ENCODE measurements at regions not wholly inside any gene's neighbourhood (a gene's known extent, or its start where the extent isn't known, plus 50 kb on each side); places are given as distances from the start of the nearest gene placed in this dataset.

DNA sequence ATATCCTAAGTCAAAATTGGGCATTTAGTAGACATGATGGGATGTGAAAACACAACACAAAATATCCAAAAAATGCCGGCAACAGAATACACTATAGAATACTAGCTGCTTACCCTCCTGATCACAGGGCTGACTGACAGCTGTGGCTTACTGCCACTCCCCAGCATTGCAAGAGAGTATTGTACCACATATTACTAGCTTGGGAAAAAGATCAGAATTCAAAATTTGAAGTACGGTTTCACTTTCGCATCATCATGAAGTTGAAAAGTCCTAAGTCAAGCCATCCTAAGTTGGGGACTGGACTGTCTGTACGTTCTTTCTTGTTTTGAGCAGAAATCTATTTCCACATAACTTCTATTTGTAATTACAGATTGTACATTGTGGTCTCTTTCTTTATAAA is 851.4 kb downstream of the MAT2B start:
- FAIRE-seq = no peak

DNA sequence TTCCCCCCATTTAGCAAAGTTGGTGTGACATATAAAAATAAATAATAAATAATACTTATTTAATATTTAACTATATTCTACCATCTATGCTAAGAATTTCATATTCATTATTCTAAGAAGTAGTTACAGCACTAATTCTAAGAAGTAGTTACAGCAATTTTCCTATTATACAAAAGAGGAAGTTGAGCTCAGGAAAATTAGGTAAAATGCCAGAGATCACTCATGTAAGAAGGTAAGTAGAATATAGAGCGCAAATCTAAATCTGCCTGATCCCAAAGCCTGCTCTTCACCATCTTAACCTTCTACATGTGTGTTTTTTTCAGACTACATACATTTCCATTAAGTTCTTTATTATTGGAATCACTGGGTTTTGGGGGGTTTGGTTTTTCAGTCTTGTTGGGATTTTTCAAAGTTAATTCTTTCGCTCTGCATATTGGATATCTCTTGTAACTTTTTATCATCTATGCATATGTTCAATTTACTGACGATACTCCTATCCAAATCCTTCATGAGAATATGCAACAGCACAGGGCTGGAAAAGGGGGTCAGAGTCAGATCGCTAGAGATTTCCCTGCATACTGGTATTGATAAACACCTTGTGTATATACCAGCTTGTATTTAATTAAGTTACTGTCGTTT is 852.1 kb downstream of the MAT2B start:
- FAIRE-seq = no peak

GRCh38 chr5:164358531-164359259 is 853.3 kb downstream of the MAT2B start:
- no peak for FAIRE-seq

DNA sequence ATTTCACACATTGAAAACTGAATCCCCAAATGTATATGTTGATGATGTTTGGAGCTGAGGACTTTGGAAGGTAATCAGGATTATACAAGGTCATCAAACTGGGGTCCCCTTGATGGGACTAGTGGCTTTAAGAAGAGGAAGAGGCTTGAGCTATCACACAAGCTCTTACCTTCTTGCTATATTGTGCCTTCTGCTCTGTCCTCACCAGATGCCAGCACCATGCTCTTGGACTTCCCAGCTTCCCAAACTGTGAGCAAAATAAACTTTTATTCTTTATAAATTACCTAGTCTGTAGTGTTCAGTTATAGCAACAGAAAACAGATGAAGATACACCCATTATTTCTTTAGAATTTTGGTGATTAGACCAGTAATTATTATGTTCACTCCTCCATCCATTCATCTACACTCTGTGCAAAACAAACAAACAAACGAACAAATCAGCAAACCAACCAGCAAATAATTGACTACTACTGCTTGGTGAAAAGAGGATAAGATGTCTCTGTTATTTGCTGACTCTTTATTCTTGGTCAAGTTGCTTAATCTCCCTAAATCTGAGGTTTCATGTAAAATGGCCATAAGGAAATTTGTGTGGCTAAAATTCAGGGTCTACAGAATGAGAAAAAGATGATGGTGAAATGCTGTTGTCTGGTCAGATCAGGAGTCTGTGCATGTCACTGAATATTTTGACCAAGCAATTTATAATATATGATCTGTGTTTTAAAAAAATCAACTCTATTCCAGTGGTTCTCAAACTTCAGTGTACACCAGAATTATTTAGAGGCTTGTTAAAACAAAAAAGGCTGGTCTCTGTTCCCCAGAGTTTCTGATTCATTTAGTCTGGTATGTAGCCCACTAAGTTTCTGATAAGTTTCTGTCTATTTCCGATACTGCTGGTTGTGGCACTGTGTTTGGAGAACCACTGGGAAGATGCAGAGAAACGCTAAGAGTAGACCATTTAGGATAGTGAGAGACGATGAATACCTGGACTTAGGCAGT is 854.1 kb downstream of the MAT2B start:
- no peak for FAIRE-seq

DNA sequence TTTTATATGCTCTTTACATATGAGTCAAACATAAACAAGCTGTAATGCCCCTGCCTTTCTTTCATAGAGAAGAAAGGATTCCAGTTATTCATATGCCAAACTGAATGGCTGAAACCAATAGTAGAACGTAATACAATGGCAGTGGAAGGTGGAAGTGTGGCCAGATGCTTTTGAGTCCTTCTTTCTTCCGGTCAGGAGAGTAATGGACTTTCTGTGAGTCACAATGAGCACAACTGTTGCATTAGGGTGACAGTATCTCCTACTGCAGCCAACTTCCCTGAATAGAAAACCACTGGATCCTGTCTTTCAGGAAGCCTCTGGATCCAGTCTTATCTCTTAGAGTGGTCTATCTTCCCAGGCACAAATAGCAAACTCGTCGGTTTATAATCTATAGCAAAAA is 855.2 kb downstream of the MAT2B start:
- no peak for FAIRE-seq

- no peak for FAIRE-seq
Measured at GRCh38 chr5:164361986-164362385, 856.6 kb downstream of the MAT2B start.

- FAIRE-seq = no peak
Measured at GRCh38 chr5:164362835-164363234, 857.4 kb downstream of the MAT2B start.

DNA sequence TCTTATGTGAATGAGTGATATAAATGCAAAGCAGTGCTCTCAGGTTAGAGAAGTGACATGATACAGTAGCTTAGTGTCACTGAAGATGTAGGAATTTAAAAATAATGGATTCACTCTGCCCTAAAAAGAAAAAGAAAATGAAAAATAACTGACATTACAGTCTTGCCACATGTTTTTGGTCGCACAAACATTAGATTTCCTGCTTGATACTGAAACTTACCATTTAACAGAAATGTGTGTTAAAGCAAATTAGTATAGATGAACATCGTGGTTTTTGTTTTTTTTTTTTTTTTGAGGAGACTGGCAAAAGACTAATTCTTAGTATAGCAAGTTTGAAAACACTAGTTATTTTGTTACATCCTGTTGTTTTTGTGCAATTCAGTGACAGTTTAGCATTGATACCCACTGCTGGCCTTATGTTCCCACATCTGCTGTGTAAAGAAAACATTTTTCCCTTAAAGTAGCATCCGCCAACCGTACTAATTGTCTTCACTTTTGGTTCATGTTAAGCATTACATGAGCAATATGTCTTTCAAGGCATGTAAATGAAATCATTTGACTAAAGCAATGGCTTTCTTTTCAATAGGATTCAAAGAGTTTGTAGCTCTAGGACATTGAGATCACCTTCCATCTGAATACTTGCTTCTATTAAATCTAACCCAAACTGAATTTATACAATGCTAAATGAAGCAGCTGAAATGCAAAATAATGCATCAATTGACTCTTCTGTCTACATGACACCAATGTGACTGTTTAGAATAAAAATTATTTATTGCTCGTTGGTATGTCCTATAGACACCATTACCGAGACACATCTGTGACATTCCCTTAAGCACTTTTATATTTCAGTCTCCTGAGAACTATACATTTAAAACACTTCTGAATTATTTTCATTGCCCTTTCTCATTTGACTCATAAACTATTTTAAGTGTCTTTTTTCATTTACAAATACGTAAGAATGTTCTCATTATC is 859.1 kb downstream of the MAT2B start:
- FAIRE-seq = no peak

DNA sequence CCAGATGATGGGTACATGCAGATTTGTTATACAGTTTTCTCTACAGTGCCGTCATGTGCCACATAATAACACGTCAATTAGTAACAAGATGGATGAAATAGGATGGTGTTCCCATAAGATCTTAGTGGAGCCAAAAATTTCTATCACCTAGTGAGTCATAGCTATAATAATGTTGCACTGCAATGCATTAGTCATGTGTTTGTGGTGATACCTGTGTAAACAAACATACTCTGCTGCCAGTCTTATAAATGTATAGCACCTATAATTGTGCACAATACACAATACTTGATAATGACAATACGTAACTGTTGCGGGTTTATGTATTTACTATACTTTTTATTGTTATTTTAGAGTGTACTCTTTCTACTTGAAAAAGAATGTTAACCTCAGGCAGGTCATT is 865.4 kb downstream of the MAT2B start:
- FAIRE-seq = no peak

DNA sequence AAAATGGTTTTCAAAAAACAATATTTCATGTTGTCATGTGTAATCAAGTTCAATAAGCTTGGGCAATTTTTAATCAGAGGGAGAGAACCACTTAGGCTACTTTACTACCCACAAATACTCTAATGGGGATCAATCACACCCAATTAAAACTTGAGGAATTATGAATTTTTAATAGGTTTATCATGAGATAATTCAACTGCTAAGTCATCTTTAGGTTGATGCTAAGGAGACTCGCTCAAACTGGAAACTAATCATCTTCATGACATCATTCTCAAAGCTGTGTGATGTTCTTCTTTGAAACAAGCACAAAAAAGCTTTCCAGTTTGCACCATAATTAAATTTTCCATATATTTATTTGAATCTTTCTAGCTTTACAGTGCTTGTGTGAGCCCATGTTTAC is 867.5 kb downstream of the MAT2B start:
- FAIRE-seq = no peak

DNA sequence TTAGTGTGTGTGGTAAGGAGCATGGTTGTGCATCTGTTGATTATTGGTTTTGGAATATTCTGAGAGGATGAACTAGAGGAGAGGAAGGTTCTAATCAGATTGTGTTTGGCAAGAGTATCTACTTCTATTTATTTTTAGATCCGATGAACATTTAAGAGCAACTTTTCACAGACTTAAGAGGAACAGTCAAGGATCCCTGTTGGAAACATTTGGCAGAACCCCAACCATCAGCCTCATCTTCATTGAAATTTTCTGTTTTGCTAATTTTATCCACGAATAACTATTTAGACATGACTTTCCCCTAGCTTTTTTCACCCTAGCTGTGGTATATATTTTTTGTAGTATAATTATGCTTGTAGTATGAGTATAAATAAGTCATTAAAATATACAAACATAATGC is 868.5 kb downstream of the MAT2B start:
- FAIRE-seq = no peak

GRCh38 chr5:164375051-164375450 is 869.6 kb downstream of the MAT2B start:
- no peak for FAIRE-seq

GRCh38 chr5:164376843-164377242 is 871.4 kb downstream of the MAT2B start:
- FAIRE-seq = no peak

DNA sequence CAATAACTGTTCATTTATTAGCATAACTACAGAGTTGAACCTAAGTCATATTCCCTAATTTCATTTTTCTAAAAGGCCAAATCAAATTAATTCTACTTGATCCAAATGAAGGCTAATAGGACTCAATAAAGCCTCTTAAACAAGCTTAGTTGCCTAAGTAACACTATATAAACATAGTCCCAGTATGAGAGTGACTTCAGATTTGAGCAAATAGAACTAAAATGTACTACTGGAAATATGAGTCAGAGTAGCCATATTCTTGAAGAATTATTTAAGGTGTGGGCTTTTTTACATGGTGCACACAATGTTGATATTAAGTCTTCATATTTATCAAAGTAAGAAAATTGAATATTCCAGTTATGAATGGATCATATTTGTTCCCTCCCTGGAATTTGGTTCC is 872.3 kb downstream of the MAT2B start:
- FAIRE-seq = no peak

GRCh38 chr5:164383662-164384061 is 878.2 kb downstream of the MAT2B start:
- FAIRE-seq = peak; percentile 57

DNA sequence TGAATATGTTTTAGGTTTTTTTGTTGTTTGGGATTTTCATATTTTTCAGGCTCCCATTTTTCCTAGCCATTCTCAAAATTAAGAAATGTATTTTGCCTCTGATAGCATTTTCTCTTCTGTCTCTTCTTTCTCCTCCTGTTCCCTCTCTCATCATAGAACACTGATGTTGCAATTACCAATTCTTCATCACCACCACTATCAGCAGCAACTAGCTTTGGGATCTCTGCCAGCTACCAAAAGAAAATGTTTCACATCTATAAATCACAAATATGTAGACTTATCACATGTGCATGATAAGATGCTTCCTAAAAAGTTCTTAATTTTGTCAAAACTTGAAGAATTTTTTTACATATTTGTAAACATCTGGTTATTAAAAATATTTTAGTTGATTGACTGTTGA is 887.1 kb downstream of the MAT2B start:
- FAIRE-seq = no peak

DNA sequence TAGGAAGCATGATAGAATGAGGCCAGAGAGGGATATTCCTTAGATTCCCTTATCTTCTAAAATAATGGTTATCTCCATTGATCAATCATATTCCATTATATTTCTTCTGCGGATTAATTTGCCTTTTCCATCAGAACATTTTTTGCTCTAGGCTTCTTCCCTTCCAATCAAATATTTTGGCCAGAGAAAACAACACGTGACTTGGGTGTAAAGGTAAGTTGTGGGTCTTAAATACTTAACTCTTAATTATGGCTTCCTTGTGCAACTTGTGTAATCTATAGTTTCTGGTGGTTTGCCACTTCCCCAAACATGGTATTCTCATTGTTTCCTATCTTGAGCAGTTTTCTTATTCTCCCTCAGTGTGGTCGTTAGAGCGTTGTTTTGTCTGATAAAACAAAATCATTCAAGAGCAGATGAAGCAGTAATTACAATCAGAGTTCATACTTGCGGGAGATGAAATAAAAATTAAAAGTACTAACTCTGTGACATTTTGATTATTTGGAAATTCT is 889.3 kb downstream of the MAT2B start:
- no peak for FAIRE-seq

- FAIRE-seq = no peak
Measured at GRCh38 chr5:164412531-164412930, 907.1 kb downstream of the MAT2B start.

DNA sequence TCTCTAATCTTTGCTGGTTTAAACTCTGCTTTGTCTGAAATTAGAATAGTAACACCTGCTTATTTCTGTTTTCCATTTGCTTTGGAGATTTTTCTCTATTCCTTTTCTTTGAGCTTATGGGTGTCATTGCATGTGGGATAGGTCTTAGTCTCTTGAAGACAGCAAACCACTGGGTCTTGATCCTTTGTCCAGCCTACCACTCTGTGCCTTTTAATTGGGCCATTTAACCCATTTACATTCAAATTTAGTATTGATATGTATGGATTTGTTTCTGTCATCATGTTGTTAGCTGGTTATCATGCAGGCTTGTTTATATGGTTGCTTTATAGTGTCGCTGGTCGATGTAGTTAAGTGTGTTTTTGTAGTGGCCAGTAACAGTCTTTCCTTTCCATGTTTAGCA is 914.7 kb downstream of the MAT2B start:
- FAIRE-seq = no peak

DNA sequence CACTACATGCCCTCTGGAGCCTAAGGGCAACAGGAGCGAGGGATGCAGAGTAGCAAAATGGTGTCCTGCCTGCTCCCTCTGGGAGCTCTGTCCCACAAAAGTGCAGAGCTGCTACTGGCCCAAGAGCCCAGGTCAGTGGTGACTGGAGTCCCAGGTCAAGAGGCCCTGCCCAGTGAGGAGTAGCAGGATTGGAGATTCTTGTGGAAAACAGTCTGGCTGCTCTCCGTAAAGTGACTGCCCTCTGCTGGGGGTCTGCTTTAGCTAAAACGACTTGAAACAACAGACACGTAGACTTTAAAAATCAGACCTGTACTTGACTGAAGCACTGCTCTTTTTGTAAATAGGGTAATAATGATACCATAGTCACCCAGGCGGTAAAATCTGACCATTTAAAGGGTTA is 917.0 kb downstream of the MAT2B start:
- no peak for FAIRE-seq

GRCh38 chr5:164431634-164432304 is 926.4 kb downstream of the MAT2B start:
- no peak for FAIRE-seq
